ENCODE measurements at regions not wholly inside any gene's neighbourhood (a gene's known extent, or its start where the extent isn't known, plus 50 kb on each side); places are given as distances from the start of the nearest gene placed in this dataset.
"Not testable (repeated sequence)": the region's sequence is repeated elsewhere in the genome, so short reads cannot be mapped to it uniquely, and the experiment has no call there.

- H3K27ac ChIP-seq (ENCODE audit: low read length) = no peak overlapping the region
- H3K9ac ChIP-seq (ENCODE audit: low read length in 2 of 2) = no peak overlapping the region
- H3K9me3 ChIP-seq (ENCODE audit: control insufficient read depth in 2 of 2, low read length in 2 of 2) = no peaks in the 10 kb centered on the region
- H3K36me3 ChIP-seq (ENCODE audit: control insufficient read depth in 2 of 2, insufficient read depth in 2 of 2, low read length in 2 of 2) = no peaks in the 10 kb centered on the region
- H3K4me3 ChIP-seq (ENCODE audit: low read length in 2 of 2) = no peak overlapping the region
- H3K4me1 ChIP-seq (ENCODE audit: control insufficient read depth, insufficient read depth, low read length) = no peaks in the 10 kb centered on the region
- no peaks in the 10 kb centered on the region for H3K27me3 ChIP-seq (ENCODE audit: control insufficient read depth in 1 of 2, insufficient read depth in 2 of 2, low read length in 2 of 2)
These were observed 200.8 kb upstream of the GIMD1 start for GRCh38 chr4:106569146-106570031.

GRCh38 chr4:106565727-106566126 is 197.1 kb upstream of the GIMD1 start:
- Histone ChIP-seq H3K4me3 (ENCODE audit: low read length in 2 of 2) (no peak overlapping the region), H3K27me3 (ENCODE audit: control insufficient read depth in 1 of 2, insufficient read depth in 2 of 2, low read length in 2 of 2) (no peaks in the 10 kb centered on the region), H3K9ac (ENCODE audit: low read length in 2 of 2) (no peak overlapping the region), H3K36me3 (ENCODE audit: control insufficient read depth in 2 of 2, insufficient read depth in 2 of 2, low read length in 2 of 2) (no peaks in the 10 kb centered on the region), H3K27ac (ENCODE audit: low read length) (no peak overlapping the region), H3K9me3 (ENCODE audit: control insufficient read depth in 2 of 2, low read length in 2 of 2) (no peaks in the 10 kb centered on the region), H3K4me1 (ENCODE audit: control insufficient read depth, insufficient read depth, low read length) (no peaks in the 10 kb centered on the region)

- H3K4me3 ChIP-seq (ENCODE audit: low read length in 2 of 2); H3K27me3 ChIP-seq (ENCODE audit: control insufficient read depth in 1 of 2, insufficient read depth in 2 of 2, low read length in 2 of 2); H3K36me3 ChIP-seq (ENCODE audit: control insufficient read depth in 2 of 2, insufficient read depth in 2 of 2, low read length in 2 of 2); H3K4me1 ChIP-seq (ENCODE audit: control insufficient read depth, insufficient read depth, low read length); H3K9ac ChIP-seq (ENCODE audit: low read length in 2 of 2); H3K27ac ChIP-seq (ENCODE audit: low read length); H3K9me3 ChIP-seq (ENCODE audit: control insufficient read depth in 2 of 2, low read length in 2 of 2): not testable (repeated sequence)
These were observed 195.1 kb upstream of the GIMD1 start for GRCh38 chr4:106563637-106564036.

GRCh38 chr4:106551724-106552123 is 183.1 kb upstream of the GIMD1 start:
- no peaks in the 10 kb centered on the region for H3K27me3 ChIP-seq (ENCODE audit: control insufficient read depth in 1 of 2, insufficient read depth in 2 of 2, low read length in 2 of 2)
- no peaks in the 10 kb centered on the region for H3K9me3 ChIP-seq (ENCODE audit: control insufficient read depth in 2 of 2, low read length in 2 of 2)
- no peak overlapping the region for H3K9ac ChIP-seq (ENCODE audit: low read length in 2 of 2)
- H3K4me1 ChIP-seq (ENCODE audit: control insufficient read depth, insufficient read depth, low read length) = no peaks in the 10 kb centered on the region
- no peaks in the 10 kb centered on the region for H3K36me3 ChIP-seq (ENCODE audit: control insufficient read depth in 2 of 2, insufficient read depth in 2 of 2, low read length in 2 of 2)
- H3K27ac ChIP-seq (ENCODE audit: low read length) = no peak overlapping the region
- H3K4me3 ChIP-seq (ENCODE audit: low read length in 2 of 2) = no peak overlapping the region

- H3K27ac ChIP-seq (ENCODE audit: low read length) = no peak overlapping the region
- H3K4me3 ChIP-seq (ENCODE audit: low read length in 2 of 2) = no peak overlapping the region
- no peaks in the 10 kb centered on the region for H3K27me3 ChIP-seq (ENCODE audit: control insufficient read depth in 1 of 2, insufficient read depth in 2 of 2, low read length in 2 of 2)
- H3K36me3 ChIP-seq (ENCODE audit: control insufficient read depth in 2 of 2, insufficient read depth in 2 of 2, low read length in 2 of 2) = no peaks in the 10 kb centered on the region
- H3K9ac ChIP-seq (ENCODE audit: low read length in 2 of 2) = no peak overlapping the region
- no peaks in the 10 kb centered on the region for H3K9me3 ChIP-seq (ENCODE audit: control insufficient read depth in 2 of 2, low read length in 2 of 2)
- H3K4me1 ChIP-seq (ENCODE audit: control insufficient read depth, insufficient read depth, low read length) = no peaks in the 10 kb centered on the region
These were observed 180.0 kb upstream of the GIMD1 start for GRCh38 chr4:106548446-106549044.

- Histone ChIP-seq H3K9ac (ENCODE audit: low read length in 2 of 2) (no peak overlapping the region), H3K4me3 (ENCODE audit: low read length in 2 of 2) (no peak overlapping the region), H3K9me3 (ENCODE audit: control insufficient read depth in 2 of 2, low read length in 2 of 2) (no peaks in the 10 kb centered on the region), H3K36me3 (ENCODE audit: control insufficient read depth in 2 of 2, insufficient read depth in 2 of 2, low read length in 2 of 2) (no peaks in the 10 kb centered on the region), H3K27me3 (ENCODE audit: control insufficient read depth in 1 of 2, insufficient read depth in 2 of 2, low read length in 2 of 2) (no peaks in the 10 kb centered on the region), H3K27ac (ENCODE audit: low read length) (no peak overlapping the region), H3K4me1 (ENCODE audit: control insufficient read depth, insufficient read depth, low read length) (no peaks in the 10 kb centered on the region)
These were observed 177.8 kb upstream of the GIMD1 start for GRCh38 chr4:106546370-106546769.

- not testable (repeated sequence) for H3K4me1 ChIP-seq (ENCODE audit: control insufficient read depth, insufficient read depth, low read length); H3K27me3 ChIP-seq (ENCODE audit: control insufficient read depth in 1 of 2, insufficient read depth in 2 of 2, low read length in 2 of 2); H3K27ac ChIP-seq (ENCODE audit: low read length); H3K9ac ChIP-seq (ENCODE audit: low read length in 2 of 2); H3K4me3 ChIP-seq (ENCODE audit: low read length in 2 of 2); H3K9me3 ChIP-seq (ENCODE audit: control insufficient read depth in 2 of 2, low read length in 2 of 2); H3K36me3 ChIP-seq (ENCODE audit: control insufficient read depth in 2 of 2, insufficient read depth in 2 of 2, low read length in 2 of 2)
These were observed 174.0 kb upstream of the GIMD1 start for GRCh38 chr4:106542609-106543008.

- no peak overlapping the region for H3K27ac ChIP-seq (ENCODE audit: low read length)
These were observed 172.7 kb upstream of the GIMD1 start for GRCh38 chr4:106541253-106541652.

GRCh38 chr4:106530821-106531220 is 162.2 kb upstream of the GIMD1 start:
- Histone ChIP-seq H3K9me3 (ENCODE audit: control insufficient read depth in 2 of 2, low read length in 2 of 2) (no peaks in the 10 kb centered on the region), H3K27ac (ENCODE audit: low read length) (no peak overlapping the region), H3K4me3 (ENCODE audit: low read length in 2 of 2) (no peak overlapping the region), H3K27me3 (ENCODE audit: control insufficient read depth in 1 of 2, insufficient read depth in 2 of 2, low read length in 2 of 2) (no peaks in the 10 kb centered on the region), H3K9ac (ENCODE audit: low read length in 2 of 2) (no peak overlapping the region), H3K4me1 (ENCODE audit: control insufficient read depth, insufficient read depth, low read length) (no peaks in the 10 kb centered on the region), H3K36me3 (ENCODE audit: control insufficient read depth in 2 of 2, insufficient read depth in 2 of 2, low read length in 2 of 2) (no peaks in the 10 kb centered on the region)

More at GRCh38 chr4:106541253-106541652, 172.7 kb upstream of the GIMD1 start:
- Histone ChIP-seq H3K27me3 (ENCODE audit: control insufficient read depth in 1 of 2, insufficient read depth in 2 of 2, low read length in 2 of 2) (no peaks in the 10 kb centered on the region), H3K4me3 (ENCODE audit: low read length in 2 of 2) (no peak overlapping the region), H3K9ac (ENCODE audit: low read length in 2 of 2) (no peak overlapping the region), H3K36me3 (ENCODE audit: control insufficient read depth in 2 of 2, insufficient read depth in 2 of 2, low read length in 2 of 2) (no peaks in the 10 kb centered on the region), H3K9me3 (ENCODE audit: control insufficient read depth in 2 of 2, low read length in 2 of 2) (no peaks in the 10 kb centered on the region), H3K4me1 (ENCODE audit: control insufficient read depth, insufficient read depth, low read length) (no peaks in the 10 kb centered on the region)

GRCh38 chr4:106530024-106530361 is 161.4 kb upstream of the GIMD1 start:
- Histone ChIP-seq H3K9ac (ENCODE audit: low read length in 2 of 2) (no peak overlapping the region), H3K36me3 (ENCODE audit: control insufficient read depth in 2 of 2, insufficient read depth in 2 of 2, low read length in 2 of 2) (no peaks in the 10 kb centered on the region), H3K4me1 (ENCODE audit: control insufficient read depth, insufficient read depth, low read length) (no peaks in the 10 kb centered on the region), H3K4me3 (ENCODE audit: low read length in 2 of 2) (no peak overlapping the region), H3K27me3 (ENCODE audit: control insufficient read depth in 1 of 2, insufficient read depth in 2 of 2, low read length in 2 of 2) (no peaks in the 10 kb centered on the region), H3K27ac (ENCODE audit: low read length) (no peak overlapping the region), H3K9me3 (ENCODE audit: control insufficient read depth in 2 of 2, low read length in 2 of 2) (no peaks in the 10 kb centered on the region)

- Histone ChIP-seq H3K9ac (ENCODE audit: low read length in 2 of 2) (no peak overlapping the region), H3K4me3 (ENCODE audit: low read length in 2 of 2) (no peak overlapping the region), H3K27me3 (ENCODE audit: control insufficient read depth in 1 of 2, insufficient read depth in 2 of 2, low read length in 2 of 2) (no peaks in the 10 kb centered on the region), H3K4me1 (ENCODE audit: control insufficient read depth, insufficient read depth, low read length) (no peaks in the 10 kb centered on the region), H3K27ac (ENCODE audit: low read length) (no peak overlapping the region), H3K36me3 (ENCODE audit: control insufficient read depth in 2 of 2, insufficient read depth in 2 of 2, low read length in 2 of 2) (no peaks in the 10 kb centered on the region), H3K9me3 (ENCODE audit: control insufficient read depth in 2 of 2, low read length in 2 of 2) (no peaks in the 10 kb centered on the region)
These were observed 160.9 kb upstream of the GIMD1 start for GRCh38 chr4:106529348-106530023.
